ENCODE measurements at regions not wholly inside any gene's neighbourhood (a gene's known extent, or its start where the extent isn't known, plus 50 kb on each side); places are given as distances from the start of the nearest gene placed in this dataset.
A peak's percentile ranks its signal among the peaks of the same experiment; 100 is the strongest.

- no peaks in the 10 kb centered on the region for H3K27me3 Mint-ChIP-seq (ENCODE audit: low read depth)
- H3K36me3 Mint-ChIP-seq (ENCODE audit: low read depth): no peaks in the 10 kb centered on the region
- no peak overlapping the region for H3K4me3 Mint-ChIP-seq
- no peaks in the 10 kb centered on the region for H3K9me3 Mint-ChIP-seq
- TF ChIP-seq CTCF (IDR thresholded peaks at IDR 0.05; ENCODE audit: unreplicated experiment in 3 of 3): no peak
- H3K4me1 Mint-ChIP-seq: no peaks in the 10 kb centered on the region
- H3K27ac Mint-ChIP-seq: no peak overlapping the region
Measured at GRCh38 chr16:6132121-6132520, 1034.5 kb upstream of the EEF2KMT start.

- TF ChIP-seq CTCF (IDR thresholded peaks at IDR 0.05; ENCODE audit: unreplicated experiment in 3 of 3): no peak
- Mint-ChIP-seq H3K4me3 (no peak overlapping the region), H3K9me3 (no peaks in the 10 kb centered on the region), H3K36me3 (ENCODE audit: low read depth) (no peaks in the 10 kb centered on the region), H3K27ac (no peak overlapping the region), H3K4me1 (no peaks in the 10 kb centered on the region), H3K27me3 (ENCODE audit: low read depth) (no peaks in the 10 kb centered on the region)
Measured at GRCh38 chr16:6131526-6132050, 1034.0 kb upstream of the EEF2KMT start.

- no peaks in the 10 kb centered on the region for H3K36me3 Mint-ChIP-seq (ENCODE audit: low read depth)
- H3K4me3 Mint-ChIP-seq: no peak overlapping the region
- peaks cover 4% of the 10 kb centered on the region for H3K4me1 Mint-ChIP-seq
- no peaks in the 10 kb centered on the region for H3K9me3 Mint-ChIP-seq
- no peak overlapping the region for H3K27ac Mint-ChIP-seq
- TF ChIP-seq CTCF (IDR thresholded peaks at IDR 0.05; ENCODE audit: unreplicated experiment in 3 of 3): no peak
- no peaks in the 10 kb centered on the region for H3K27me3 Mint-ChIP-seq (ENCODE audit: low read depth)
Measured at GRCh38 chr16:6125483-6126259, 1028.1 kb upstream of the EEF2KMT start.

- Mint-ChIP-seq H3K27ac (no peak overlapping the region), H3K27me3 (ENCODE audit: low read depth) (no peaks in the 10 kb centered on the region), H3K4me3 (no peak overlapping the region), H3K36me3 (ENCODE audit: low read depth) (no peaks in the 10 kb centered on the region), H3K9me3 (no peaks in the 10 kb centered on the region), H3K4me1 (peaks cover 4% of the 10 kb centered on the region)
- no peak for TF ChIP-seq CTCF (IDR thresholded peaks at IDR 0.05; ENCODE audit: unreplicated experiment in 3 of 3)
Measured at GRCh38 chr16:6124136-6124535, 1026.5 kb upstream of the EEF2KMT start.

- no peak for TF ChIP-seq CTCF (IDR thresholded peaks at IDR 0.05; ENCODE audit: unreplicated experiment in 3 of 3)
- peaks cover 4% of the 10 kb centered on the region for H3K4me1 Mint-ChIP-seq
- H3K4me3 Mint-ChIP-seq: no peak overlapping the region
- H3K27ac Mint-ChIP-seq: peak overlapping the region in 1 of 3 experiments; percentile 40
- no peaks in the 10 kb centered on the region for H3K27me3 Mint-ChIP-seq (ENCODE audit: low read depth)
- H3K9me3 Mint-ChIP-seq: no peaks in the 10 kb centered on the region
- H3K36me3 Mint-ChIP-seq (ENCODE audit: low read depth): no peaks in the 10 kb centered on the region
Measured at GRCh38 chr16:6122401-6122800, 1024.8 kb upstream of the EEF2KMT start.

- no peaks in the 10 kb centered on the region for H3K9me3 Mint-ChIP-seq
- no peak overlapping the region for H3K27ac Mint-ChIP-seq
- no peaks in the 10 kb centered on the region for H3K27me3 Mint-ChIP-seq (ENCODE audit: low read depth)
Measured at GRCh38 chr16:6114691-6115090, 1017.1 kb upstream of the EEF2KMT start.

More at GRCh38 chr16:6114691-6115090, 1017.1 kb upstream of the EEF2KMT start:
- no peak overlapping the region for H3K4me3 Mint-ChIP-seq
- no peaks in the 10 kb centered on the region for H3K36me3 Mint-ChIP-seq (ENCODE audit: low read depth)
- no peaks in the 10 kb centered on the region for H3K4me1 Mint-ChIP-seq
- no peak for TF ChIP-seq CTCF (IDR thresholded peaks at IDR 0.05; ENCODE audit: unreplicated experiment in 3 of 3)

Data from nephron (organoid).